Activated T-helper 1 cell treated with anti-CD3 and anti-CD28 coated beads, Interleukin-12 subunit alpha, Interleukin-12 subunit beta, Interleukin-2, Interleukin-4 antibody, amounts not matched to agents 30 ng/mL and 10 ng/mL and 1 ng/mL, durations not matched to agents 14 hours and 24 hours and 36 hours (primary cell): ENCODE measurements at regions not wholly inside any gene's neighbourhood (a gene's known extent, or its start where the extent isn't known, plus 50 kb on each side); places are given as distances from the start of the nearest gene placed in this dataset.

Experiments used
- DNase-seq: peaks from one replicate; pipeline ENCODE4 v3.0.0; 2021; ENCODE audit warnings: low spot score
- H3K27ac Mint-ChIP-seq: one replicate; pipeline ENCODE4 v1.8.0; 2021; ENCODE audit warnings: mild to moderate bottlenecking, mixed read lengths
- H3K27me3 Mint-ChIP-seq: one replicate; pipeline ENCODE4 v1.8.0; 2022; ENCODE audit warnings: mild to moderate bottlenecking, moderate library complexity, mixed read lengths; ENCODE audit not compliant: insufficient read depth
- H3K36me3 Mint-ChIP-seq: one replicate; pipeline ENCODE4 v1.8.0; 2021; ENCODE audit warnings: low read depth, mixed read lengths
- H3K4me1 Mint-ChIP-seq: one replicate; pipeline ENCODE4 v1.8.0; 2021; ENCODE audit warnings: low read depth, mixed read lengths
- H3K4me3 Mint-ChIP-seq: one replicate; pipeline ENCODE4 v1.8.0; 2021; ENCODE audit warnings: mild to moderate bottlenecking, moderate library complexity, mixed read lengths
- H3K9me3 Mint-ChIP-seq: one replicate; pipeline ENCODE4 v1.8.0; 2021; ENCODE audit warnings: mixed read lengths
- intact Hi-C: fragments of 100-400 bp; cut with micrococcal nuclease; formaldehyde crosslinking; loops from one replicate; pipeline ENCODE4 v1.15.1; 2024

- peaks cover 8% of the 10 kb centered on the region for H3K9me3 Mint-ChIP-seq
- no peak overlapping the region for H3K27ac Mint-ChIP-seq
- H3K4me3 Mint-ChIP-seq, result no peak overlapping the region
- DNase-seq, result no peak
- H3K27me3 Mint-ChIP-seq, result no peaks in the 10 kb centered on the region
- intact Hi-C loops, result no loop called here
- H3K36me3 Mint-ChIP-seq, result no peaks in the 10 kb centered on the region
- H3K4me1 Mint-ChIP-seq, result no peaks in the 10 kb centered on the region
Measured at GRCh38 chr7:33687625-33688024, 217.7 kb upstream of the BMPER start.

DNA sequence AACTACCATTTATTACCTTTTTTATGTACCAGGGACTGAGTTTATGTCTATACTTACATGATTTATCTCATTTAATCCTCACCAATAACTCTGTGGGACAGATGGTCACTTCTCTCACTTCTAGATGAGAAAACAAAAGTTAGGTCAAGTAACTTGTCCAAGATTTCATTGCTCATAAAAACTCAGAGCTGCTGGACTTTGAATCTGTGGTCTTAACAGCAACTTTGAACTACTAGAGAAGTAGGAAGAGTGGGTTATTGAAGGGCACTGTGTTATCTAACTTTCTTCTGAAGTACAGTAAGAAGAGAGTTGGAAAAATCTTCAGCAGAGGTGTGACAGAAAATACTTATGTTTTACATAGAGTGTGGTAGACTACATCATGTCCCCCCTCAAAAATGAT lies 214.2 kb upstream of the BMPER start:
- H3K4me1 Mint-ChIP-seq, result no peaks in the 10 kb centered on the region
- peaks cover 8% of the 10 kb centered on the region for H3K9me3 Mint-ChIP-seq
- no peak overlapping the region for H3K4me3 Mint-ChIP-seq
- intact Hi-C loops, result no loop called here
- H3K27ac Mint-ChIP-seq, result no peak overlapping the region
- H3K36me3 Mint-ChIP-seq, result no peaks in the 10 kb centered on the region
- no peaks in the 10 kb centered on the region for H3K27me3 Mint-ChIP-seq
- DNase-seq, result no peak

GRCh38 chr7:33692956-33693355 lies 212.4 kb upstream of the BMPER start:
- H3K36me3 Mint-ChIP-seq, result no peaks in the 10 kb centered on the region
- H3K4me1 Mint-ChIP-seq, result no peaks in the 10 kb centered on the region
- intact Hi-C loops, result no loop called here
- H3K4me3 Mint-ChIP-seq, result no peak overlapping the region
- H3K27me3 Mint-ChIP-seq, result no peaks in the 10 kb centered on the region
- H3K9me3 Mint-ChIP-seq, result peaks cover 11% of the 10 kb centered on the region
- DNase-seq, result no peak
- no peak overlapping the region for H3K27ac Mint-ChIP-seq

DNA sequence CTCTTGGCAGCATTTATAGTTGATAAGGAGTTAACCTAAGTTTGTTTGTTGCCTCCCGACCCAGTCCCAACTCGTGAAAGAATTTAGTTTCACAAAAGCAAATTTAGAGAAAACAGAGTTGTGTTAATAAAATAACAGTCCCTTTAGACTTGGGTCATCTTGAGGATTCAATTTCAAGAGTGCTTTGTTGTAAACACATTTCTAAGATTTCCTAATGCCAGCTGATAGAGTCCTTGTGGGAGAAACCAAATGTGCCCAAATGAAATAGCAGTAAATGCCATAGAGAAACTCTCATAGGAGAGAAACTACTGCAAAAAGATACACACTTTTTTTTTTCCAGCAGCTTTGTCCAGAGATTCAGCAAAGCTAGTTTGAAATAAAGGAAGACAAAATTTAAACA lies 211.3 kb upstream of the BMPER start:
- intact Hi-C loops, result no loop called here
- Mint-ChIP-seq H3K4me1 (no peaks in the 10 kb centered on the region), H3K4me3 (no peak overlapping the region), H3K27me3 (no peaks in the 10 kb centered on the region), H3K36me3 (no peaks in the 10 kb centered on the region), H3K27ac (no peak overlapping the region), H3K9me3 (peaks cover 17% of the 10 kb centered on the region)
- DNase-seq, result no peak

DNA sequence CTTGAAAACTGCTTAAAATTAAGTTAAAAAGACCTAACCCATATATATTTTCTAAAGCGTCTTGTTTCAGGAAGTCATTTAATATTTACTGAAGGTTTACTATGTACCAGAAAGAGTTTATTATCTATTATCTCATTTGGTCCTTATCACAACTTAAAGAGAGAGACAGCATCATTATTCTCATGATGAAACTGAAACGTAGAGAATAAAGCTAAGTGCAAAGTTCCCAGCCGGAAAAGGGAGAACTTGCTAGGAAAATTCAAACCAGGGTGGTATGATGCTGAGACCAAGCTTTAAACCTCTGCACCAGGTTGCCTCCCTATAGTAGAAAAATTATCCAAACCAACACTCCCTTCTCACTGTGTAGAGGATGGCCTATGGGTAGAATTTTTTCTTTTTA lies 207.7 kb upstream of the BMPER start:
- no peak overlapping the region for H3K27ac Mint-ChIP-seq
- no peaks in the 10 kb centered on the region for H3K4me1 Mint-ChIP-seq
- peaks cover 37% of the 10 kb centered on the region for H3K9me3 Mint-ChIP-seq
- no peak overlapping the region for H3K4me3 Mint-ChIP-seq
- intact Hi-C loops, result no loop called here
- no peaks in the 10 kb centered on the region for H3K27me3 Mint-ChIP-seq
- DNase-seq, result no peak
- no peaks in the 10 kb centered on the region for H3K36me3 Mint-ChIP-seq

GRCh38 chr7:33698041-33698440 lies 207.3 kb upstream of the BMPER start:
- Mint-ChIP-seq H3K4me3 (no peak overlapping the region), H3K27me3 (no peaks in the 10 kb centered on the region), H3K4me1 (no peaks in the 10 kb centered on the region), H3K27ac (no peak overlapping the region), H3K9me3 (peaks cover 37% of the 10 kb centered on the region), H3K36me3 (no peaks in the 10 kb centered on the region)
- intact Hi-C loops, result no loop called here
- no peak for DNase-seq

DNA sequence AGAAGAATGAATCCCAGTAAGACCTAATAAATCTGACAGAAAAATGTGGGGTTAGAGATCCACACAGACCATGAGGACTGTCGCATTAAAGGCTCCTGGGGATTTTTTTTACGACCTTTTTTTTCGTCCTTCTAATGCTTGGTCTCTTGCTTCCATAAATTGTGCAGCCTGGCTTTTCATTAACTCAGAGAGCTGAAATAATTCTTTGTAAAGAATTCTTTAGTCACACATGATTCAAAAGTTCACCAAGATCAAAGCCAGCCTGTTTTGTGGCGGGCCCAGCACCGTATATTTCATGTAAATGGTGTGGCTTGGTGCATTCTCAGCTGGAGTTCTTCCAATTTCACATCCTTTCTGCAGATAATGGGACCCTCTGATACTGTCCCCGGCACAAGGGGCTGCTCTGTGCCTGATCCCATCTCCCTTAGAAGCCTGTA lies 206.6 kb upstream of the BMPER start:
- no peaks in the 10 kb centered on the region for H3K4me1 Mint-ChIP-seq
- H3K9me3 Mint-ChIP-seq, result peaks cover 37% of the 10 kb centered on the region
- no peak overlapping the region for H3K4me3 Mint-ChIP-seq
- no peaks in the 10 kb centered on the region for H3K36me3 Mint-ChIP-seq
- no peak overlapping the region for H3K27ac Mint-ChIP-seq
- intact Hi-C loops, result no loop called here
- no peaks in the 10 kb centered on the region for H3K27me3 Mint-ChIP-seq
- DNase-seq, result no peak

DNA sequence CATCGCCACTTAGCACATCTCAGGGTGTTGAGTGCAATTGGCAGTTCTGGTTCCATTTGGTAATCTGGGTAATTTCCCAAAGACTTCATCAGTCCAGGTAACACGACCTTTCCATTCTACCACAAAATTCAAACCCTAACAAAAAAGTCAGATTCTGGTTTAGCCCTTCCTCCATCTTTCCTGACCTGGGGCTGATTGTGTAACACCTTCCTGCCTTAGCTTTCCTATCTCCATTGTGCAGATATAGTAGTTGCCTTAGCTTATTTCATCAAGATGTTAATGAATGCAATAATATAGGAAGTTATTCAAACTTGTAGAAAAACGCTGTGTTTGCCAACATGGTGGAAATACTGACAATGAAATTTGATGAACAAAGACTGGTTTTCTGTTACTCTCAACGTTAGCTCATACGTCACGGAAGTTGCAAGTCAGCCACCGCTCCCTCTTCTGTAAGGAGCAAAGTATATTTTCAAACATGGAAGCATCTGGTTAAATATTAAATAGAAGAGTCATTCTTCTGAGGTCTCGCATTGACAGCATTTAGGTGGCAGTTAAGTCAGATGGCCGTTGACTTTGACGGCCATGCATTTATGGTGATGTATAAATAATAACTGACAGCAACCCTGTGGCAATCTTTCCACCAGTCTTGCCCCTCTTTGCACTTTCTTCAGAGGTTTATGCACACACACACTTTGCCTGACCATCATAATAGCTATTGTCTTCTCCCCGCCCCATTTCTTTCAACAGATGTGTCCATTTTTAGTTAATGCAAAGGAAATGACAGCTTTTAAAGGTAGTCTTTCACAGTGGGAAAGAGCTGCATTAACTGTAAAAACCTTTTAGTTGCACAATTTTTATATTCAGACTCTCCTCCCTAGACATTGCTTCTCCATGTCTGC lies 205.1 kb upstream of the BMPER start:
- H3K27ac Mint-ChIP-seq, result no peak overlapping the region
- H3K36me3 Mint-ChIP-seq, result no peaks in the 10 kb centered on the region
- no peaks in the 10 kb centered on the region for H3K27me3 Mint-ChIP-seq
- no peak for DNase-seq
- no peaks in the 10 kb centered on the region for H3K4me1 Mint-ChIP-seq
- intact Hi-C loops, result no loop called here
- peaks cover 37% of the 10 kb centered on the region for H3K9me3 Mint-ChIP-seq
- H3K4me3 Mint-ChIP-seq, result no peak overlapping the region

GRCh38 chr7:33701189-33701740 lies 204.1 kb upstream of the BMPER start:
- Mint-ChIP-seq H3K27me3 (no peaks in the 10 kb centered on the region), H3K9me3 (peaks cover 37% of the 10 kb centered on the region), H3K4me1 (no peaks in the 10 kb centered on the region), H3K27ac (no peak overlapping the region), H3K4me3 (no peak overlapping the region), H3K36me3 (no peaks in the 10 kb centered on the region)
- DNase-seq, result no peak
- intact Hi-C loops, result no loop called here

DNA sequence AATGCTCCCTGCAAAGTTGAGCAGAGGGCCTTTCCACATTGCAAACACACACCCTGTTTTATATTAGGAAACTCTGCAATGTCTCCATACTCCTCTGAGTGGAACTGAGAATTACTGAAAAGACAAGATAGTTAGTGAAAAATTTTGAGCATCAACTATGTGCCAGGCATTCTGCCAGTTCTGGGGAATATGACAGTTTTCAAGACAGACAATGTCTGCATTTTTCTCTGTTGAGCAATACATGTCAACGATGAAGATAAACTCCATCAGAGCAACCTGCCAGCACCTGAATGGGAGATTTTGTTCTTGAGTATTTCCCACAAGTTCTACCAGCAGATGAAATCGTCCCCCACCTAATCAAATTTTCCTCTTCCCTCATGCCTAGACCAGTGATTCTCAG lies 203.4 kb upstream of the BMPER start:
- intact Hi-C loops, result no loop called here
- no peak for DNase-seq
- Mint-ChIP-seq H3K27me3 (no peaks in the 10 kb centered on the region), H3K4me1 (no peaks in the 10 kb centered on the region), H3K4me3 (no peak overlapping the region), H3K27ac (no peak overlapping the region), H3K9me3 (peaks cover 34% of the 10 kb centered on the region), H3K36me3 (no peaks in the 10 kb centered on the region)

GRCh38 chr7:33702514-33703054 lies 202.8 kb upstream of the BMPER start:
- no peaks in the 10 kb centered on the region for H3K36me3 Mint-ChIP-seq

DNA sequence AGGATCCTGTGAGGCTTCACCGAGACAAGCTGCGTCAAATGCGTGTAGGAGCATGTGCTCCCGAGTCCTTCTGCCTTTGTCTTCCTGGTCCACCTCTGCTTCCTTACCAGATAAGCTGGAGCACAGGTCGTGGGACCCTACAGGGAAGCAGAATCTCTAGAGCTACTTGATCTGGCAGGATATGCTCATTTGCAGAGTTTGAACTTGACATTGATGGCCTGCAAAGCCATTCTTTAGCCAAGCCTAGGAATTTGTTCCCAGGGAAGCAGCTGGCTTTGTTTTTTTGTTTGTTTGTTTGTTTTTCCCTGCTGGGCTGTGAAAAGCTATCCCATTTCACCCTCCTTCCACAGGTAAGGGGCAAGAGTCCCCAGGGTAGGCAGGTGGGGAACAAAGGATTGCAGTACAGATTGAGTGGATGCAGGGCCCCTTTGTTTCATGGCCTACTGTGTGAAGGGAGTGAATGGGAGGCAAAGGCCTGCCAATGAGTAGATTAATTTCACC lies 200.0 kb upstream of the BMPER start:
- no peak overlapping the region for H3K27ac Mint-ChIP-seq
- peaks cover 20% of the 10 kb centered on the region for H3K9me3 Mint-ChIP-seq
- intact Hi-C loops, result no loop called here
- DNase-seq, result no peak
- H3K36me3 Mint-ChIP-seq, result no peaks in the 10 kb centered on the region
- H3K4me1 Mint-ChIP-seq, result no peaks in the 10 kb centered on the region
- H3K4me3 Mint-ChIP-seq, result no peak overlapping the region
- H3K27me3 Mint-ChIP-seq, result no peaks in the 10 kb centered on the region

More at GRCh38 chr7:33702514-33703054, 202.8 kb upstream of the BMPER start:
- Mint-ChIP-seq H3K9me3 (peaks cover 34% of the 10 kb centered on the region), H3K27ac (no peak overlapping the region), H3K4me3 (no peak overlapping the region), H3K27me3 (no peaks in the 10 kb centered on the region), H3K4me1 (no peaks in the 10 kb centered on the region)
- no peak for DNase-seq
- intact Hi-C loops, result no loop called here

DNA sequence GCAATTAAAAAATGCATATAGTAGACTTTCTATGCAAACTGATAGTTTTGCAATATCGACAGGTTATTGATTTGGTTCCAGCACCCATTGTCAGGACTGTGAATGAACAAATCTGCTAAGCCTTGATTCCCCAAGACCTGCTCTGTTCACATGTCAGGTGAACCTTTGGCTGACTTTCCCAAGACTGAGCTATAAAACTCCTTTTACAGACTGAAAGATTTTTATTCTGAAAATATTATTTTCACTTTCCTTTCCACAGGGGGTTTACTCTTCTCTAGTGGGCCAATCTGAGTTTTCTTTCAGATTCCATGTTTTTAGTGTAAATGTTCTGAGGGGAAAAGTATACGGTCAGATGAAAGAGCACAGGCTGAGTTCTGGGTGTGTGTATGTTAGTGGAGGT lies 199.2 kb upstream of the BMPER start:
- no peak overlapping the region for H3K27ac Mint-ChIP-seq

More for the DNA sequence above, 199.2 kb upstream of the BMPER start:
- DNase-seq, result no peak
- intact Hi-C loops, result no loop called here
- H3K4me1 Mint-ChIP-seq, result no peaks in the 10 kb centered on the region
- H3K36me3 Mint-ChIP-seq, result no peaks in the 10 kb centered on the region
- H3K27me3 Mint-ChIP-seq, result peaks cover 1% of the 10 kb centered on the region
- H3K4me3 Mint-ChIP-seq, result no peak overlapping the region
- peaks cover 12% of the 10 kb centered on the region for H3K9me3 Mint-ChIP-seq
